Gastroesophageal sphincter (tissue), 4 donors: ENCODE measurements at regions not wholly inside any gene's neighbourhood (a gene's known extent, or its start where the extent isn't known, plus 50 kb on each side); places are given as distances from the start of the nearest gene placed in this dataset.

Experiments used
- ATAC-seq: fragments of 150-250 bp; one replicate; pipeline ENCODE4 v1.9.1; 2016; ENCODE audit warnings: mild to moderate bottlenecking, moderate library complexity
- H3K27ac ChIP-seq, 4 donors: fragments of 200-600 bp; sonication (generic) in 3 of 4; 1 replicate in 3 of 4; 2 replicates in 1 of 4; pipeline ENCODE4 v1.5.1; 2016 to 2019
- H3K27me3 ChIP-seq: fragments of 200-600 bp; sonication (generic); one replicate; pipeline ENCODE4 v1.5.1; 2019
- H3K36me3 ChIP-seq, 2 donors: fragments of 200-600 bp; sonication (generic); one replicate each; pipeline ENCODE4 v1.5.1; 2019; ENCODE audit warnings: control low read depth in 1 of 2
- H3K4me1 ChIP-seq, 3 donors: fragments of 200-600 bp; sonication (generic); 1 replicate in 2 of 3; 2 replicates in 1 of 3; pipeline ENCODE4 v1.5.1; 2016 to 2019; ENCODE audit warnings: control low read depth in 2 of 3
- H3K4me3 ChIP-seq, 2 donors: fragments of 200-600 bp; sonication (generic); one replicate each; pipeline ENCODE4 v1.5.1; 2019; ENCODE audit warnings: mild to moderate bottlenecking in 1 of 2, moderate library complexity in 1 of 2
- H3K9me3 ChIP-seq, 3 donors: fragments of 200-600 bp; sonication (generic); one replicate each; pipeline ENCODE4 v1.5.1; 2017 to 2019; ENCODE audit warnings: control low read depth in 2 of 3
- CTCF ChIP-seq, 4 experiments: fragments of 200-600 bp in 2 of 4; fragments of 450-650 bp in 2 of 4; sonication (generic) in 1 of 4; IDR thresholded peaks; one replicate each; pipeline ENCODE4 v1.5.1; 2017 to 2019; ENCODE audit warnings: antibody characterized with exemption in 4 of 4, mild to moderate bottlenecking in 2 of 4, moderate library complexity in 2 of 4
- EP300 ChIP-seq: sonication (generic); formaldehyde crosslinking; IDR thresholded peaks from one replicate; pipeline ENCODE4 v1.6.1; 2017; ENCODE audit warnings: antibody characterized with exemption, mild to moderate bottlenecking
- POLR2A ChIP-seq, 2 donors: fragments of 450-650 bp; IDR thresholded peaks; one replicate each; pipeline ENCODE4 v1.6.1; 2017; ENCODE audit warnings: antibody characterized with exemption in 2 of 2, mild to moderate bottlenecking in 2 of 2, moderate library complexity in 1 of 2
- POLR2AphosphoS5 ChIP-seq: sonication (generic); formaldehyde crosslinking; IDR thresholded peaks from one replicate; pipeline ENCODE4 v1.6.1; 2017; ENCODE audit warnings: antibody characterized with exemption
- WGBS, 2 donors: methylation state at CpG; one replicate each; pipeline ENCODE4 v1.1.5; 2018; ENCODE audit warnings: low coverage in 1 of 2; 5-methylcytosine and 5-hydroxymethylcytosine counted together

- Histone ChIP-seq H3K4me3 (no peak overlapping the region), H3K27me3 (no peaks in the 10 kb centered on the region), H3K27ac (no peak overlapping the region), H3K9me3 (peaks cover 0 to 7% (median 0%) of the 10 kb centered on the region in 3 donors), H3K4me1 (no peaks in the 10 kb centered on the region), H3K36me3 (no peaks in the 10 kb centered on the region)
- TF ChIP-seq POLR2AphosphoS5 = no peak
- no peak for TF ChIP-seq POLR2A (IDR thresholded peaks at IDR 0.05)
- no peak for TF ChIP-seq CTCF (IDR thresholded peaks at IDR 0.05)
- no peak for TF ChIP-seq EP300
- WGBS, 2 donors = 73 to 100% methylated on average over 1 of the region's 2 CpGs
- no peak for ATAC-seq
Observed at GRCh38 chr12:126558219-126558618, 1493.0 kb downstream of the AACS start.

- no peak overlapping the region for H3K4me3 ChIP-seq
- ATAC-seq = no peak
- 44 to 77% methylated on average over 3 of the region's 3 CpGs for WGBS, 2 donors
- TF ChIP-seq CTCF (IDR thresholded peaks at IDR 0.05) = no peak
- no peak for TF ChIP-seq POLR2AphosphoS5
- TF ChIP-seq EP300 = no peak
- TF ChIP-seq POLR2A (IDR thresholded peaks at IDR 0.05) = no peak
- H3K36me3 ChIP-seq = no peaks in the 10 kb centered on the region
- H3K9me3 ChIP-seq = peaks cover 0 to 2% (median 0%) of the 10 kb centered on the region in 3 donors
- H3K27ac ChIP-seq = no peak overlapping the region
- H3K4me1 ChIP-seq = no peaks in the 10 kb centered on the region
- H3K27me3 ChIP-seq = no peaks in the 10 kb centered on the region
Observed at GRCh38 chr12:126558810-126559209, 1493.6 kb downstream of the AACS start.

GRCh38 chr12:126567016-126567415, 1501.8 kb downstream of the AACS start:
- Histone ChIP-seq H3K27ac (no peak overlapping the region), H3K27me3 (no peaks in the 10 kb centered on the region), H3K36me3 (no peaks in the 10 kb centered on the region), H3K9me3 (peaks cover 0 to 9% (median 0%) of the 10 kb centered on the region in 3 donors), H3K4me3 (no peak overlapping the region), H3K4me1 (no peaks in the 10 kb centered on the region)
- no CpG with 5 or more reads among the region's 18 CpGs for WGBS, 2 donors
- TF ChIP-seq POLR2A (IDR thresholded peaks at IDR 0.05) (no peak), CTCF (IDR thresholded peaks at IDR 0.05) (no peak), POLR2AphosphoS5 (no peak), EP300 (no peak)
- ATAC-seq = no peak

GRCh38 chr12:126569706-126570105, 1504.5 kb downstream of the AACS start:
- no peak overlapping the region for H3K4me3 ChIP-seq
- H3K27me3 ChIP-seq = no peaks in the 10 kb centered on the region
- TF ChIP-seq POLR2AphosphoS5 (no peak), EP300 (no peak), POLR2A (IDR thresholded peaks at IDR 0.05) (no peak), CTCF (IDR thresholded peaks at IDR 0.05) (no peak)
- no peaks in the 10 kb centered on the region for H3K36me3 ChIP-seq
- H3K9me3 ChIP-seq = peaks cover 0 to 10% (median 0%) of the 10 kb centered on the region in 3 donors
- no peaks in the 10 kb centered on the region for H3K4me1 ChIP-seq
- ATAC-seq = no peak
- WGBS, 2 donors = 51 to 69% methylated on average over 5 of the region's 5 CpGs
- no peak overlapping the region for H3K27ac ChIP-seq

GRCh38 chr12:126570566-126570965, 1505.3 kb downstream of the AACS start:
- WGBS, 2 donors = 25 to 28% methylated on average over 3 of the region's 3 CpGs

More at GRCh38 chr12:126570566-126570965, 1505.3 kb downstream of the AACS start:
- H3K4me3 ChIP-seq = no peak overlapping the region
- TF ChIP-seq EP300 (no peak), POLR2AphosphoS5 (no peak), CTCF (IDR thresholded peaks at IDR 0.05) (no peak), POLR2A (IDR thresholded peaks at IDR 0.05) (no peak)
- no peaks in the 10 kb centered on the region for H3K4me1 ChIP-seq
- H3K27ac ChIP-seq = no peak overlapping the region
- H3K36me3 ChIP-seq = no peaks in the 10 kb centered on the region
- no peak for ATAC-seq
- H3K27me3 ChIP-seq = no peaks in the 10 kb centered on the region
- H3K9me3 ChIP-seq = peaks cover 0 to 18% (median 0%) of the 10 kb centered on the region in 3 donors
